SK-N-SH (cell line): ENCODE measurements at regions not wholly inside any gene's neighbourhood (a gene's known extent, or its start where the extent isn't known, plus 50 kb on each side); places are given as distances from the start of the nearest gene placed in this dataset.

ENCODE experiments used
- CTCF ChIA-PET: fragments of 300-600, 350-600 bp; formaldehyde crosslinking; extraction: SDS; loops from one replicate; lab custom pipeline; 2021; lab: Yijun Ruan, JAX
- POLR2A ChIA-PET: fragments of 350-600 bp; sonication (Branson Sonifier 250); formaldehyde crosslinking; extraction: SDS; loops from one replicate; lab custom pipeline; 2020; ENCODE audit warnings: antibody characterized with exemption, inconsistent platforms; lab: Yijun Ruan, JAX
- DNase-seq: peaks from one replicate; pipeline ENCODE4 v3.0.0; 2012
- H2AFZ ChIP-seq: fragments of 200-600 bp; sonication (generic); 2 replicates; pipeline ENCODE4 v1.8.1; 2016; ENCODE audit warnings: antibody characterized with exemption, mild to moderate bottlenecking, low read depth
- H3F3A ChIP-seq: fragments of 200-600 bp; sonication (generic); replicated peaks from 2 replicates; pipeline ENCODE3; 2016; ENCODE audit warnings: antibody characterized with exemption, mild to moderate bottlenecking; ENCODE audit not compliant: insufficient read depth
- H3K27ac ChIP-seq, 2 experiments: fragments of 200-500 bp in 1 of 2; fragments of 200-600 bp in 1 of 2; sonication (Bioruptor generic) in 1 of 2; sonication (generic), shearing (Covaris generic) in 1 of 2; 2 replicates each; pipeline versions ENCODE4 v1.5.1 to v1.6.1; 2014 to 2016; ENCODE audit warnings: low read depth in 2 of 2, inconsistent platforms in 1 of 2, low read length in 1 of 2, mild to moderate bottlenecking in 1 of 2, mixed read lengths in 1 of 2
- H3K27me3 ChIP-seq: fragments of 200-600 bp; sonication (generic), shearing (Covaris generic); 2 replicates; pipeline ENCODE4 v1.6.1; 2016; ENCODE audit warnings: mixed run types; ENCODE audit not compliant: insufficient read depth
- H3K36me3 ChIP-seq, 2 experiments: fragments of 200-500 bp in 1 of 2; fragments of 200-600 bp in 1 of 2; sonication (Bioruptor generic) in 1 of 2; sonication (generic) in 1 of 2; replicated peaks in 1 of 2; 2 replicates each; pipeline versions ENCODE3 to v1.5.1; 2014 to 2016; ENCODE audit warnings: low read length in 1 of 2, mild to moderate bottlenecking in 1 of 2; ENCODE audit not compliant: insufficient read depth in 2 of 2, control insufficient read depth in 1 of 2
- H3K4me1 ChIP-seq, 2 experiments: fragments of 200-500 bp in 1 of 2; fragments of 200-600 bp in 1 of 2; sonication (Bioruptor generic) in 1 of 2; sonication (generic), shearing (Covaris generic) in 1 of 2; 2 replicates each; pipeline versions ENCODE4 v1.5.1 to v1.6.1; 2014 to 2016; ENCODE audit warnings: low read depth in 1 of 2, low read length in 1 of 2, mixed run types in 1 of 2; ENCODE audit not compliant: insufficient read depth in 2 of 2, control insufficient read depth in 1 of 2
- H3K4me2 ChIP-seq: fragments of 200-600 bp; sonication (generic), shearing (Covaris generic); 2 replicates; pipeline ENCODE4 v1.6.1; 2017; ENCODE audit warnings: mixed run types
- H3K4me3 ChIP-seq, 2 experiments: fragments of 200-500 bp in 1 of 2; fragments of 200-600 bp in 1 of 2; sonication (Bioruptor generic) in 1 of 2; sonication (generic), shearing (Covaris generic) in 1 of 2; 2 replicates each; pipeline versions ENCODE4 v1.5.1 to v1.8.1; 2014 to 2016; ENCODE audit warnings: low read depth in 2 of 2, inconsistent platforms in 1 of 2, low read length in 1 of 2, mild to moderate bottlenecking in 1 of 2, mixed read lengths in 1 of 2, moderate library complexity in 1 of 2
- H3K79me2 ChIP-seq: fragments of 200-600 bp; sonication (generic); 2 replicates; pipeline ENCODE4 v1.8.1; 2017; ENCODE audit warnings: mild to moderate bottlenecking; ENCODE audit not compliant: insufficient read depth
- H3K9ac ChIP-seq: fragments of 200-600 bp; sonication (generic); 2 replicates; pipeline ENCODE4 v1.6.1; 2017; ENCODE audit warnings: mixed run types
- H3K9me2 ChIP-seq: fragments of 200-600 bp; sonication (generic); 2 replicates; pipeline ENCODE4 v1.6.1; 2017; ENCODE audit warnings: mixed run types
- H3K9me3 ChIP-seq: fragments of 200-600 bp; sonication (generic); 2 replicates; pipeline ENCODE4 v1.6.1; 2017; ENCODE audit warnings: mixed run types, mild to moderate bottlenecking, moderate library complexity
- H4K20me1 ChIP-seq: fragments of 200-600 bp; sonication (generic); 2 replicates; pipeline ENCODE4 v1.6.1; 2017; ENCODE audit warnings: mild to moderate bottlenecking, mixed run types; ENCODE audit not compliant: insufficient read depth
- CHD2 ChIP-seq: fragments of 150-350 bp; IDR thresholded peaks from 2 replicates; pipeline ENCODE4 v1.6.1; 2018; ENCODE audit warnings: low read length; ENCODE audit not compliant: partially characterized antibody
- EZH2phosphoT487 ChIP-seq: fragments of 200-600 bp; sonication (generic); IDR thresholded peaks from 2 replicates; pipeline ENCODE4 v1.6.1; 2017; ENCODE audit warnings: low read depth, mixed run types, mild to moderate bottlenecking, antibody characterized with exemption, moderate library complexity, borderline replicate concordance
- GABPA ChIP-seq: IDR thresholded peaks from 2 replicates; pipeline ENCODE4 v1.4.0; 2012; ENCODE audit warnings: low read depth, mild to moderate bottlenecking
- GATA2 ChIP-seq: sonication (generic); formaldehyde crosslinking; IDR thresholded peaks from 2 replicates; pipeline ENCODE4 v1.5.0; 2020; ENCODE audit warnings: mild to moderate bottlenecking, missing genetic modification reagents
- MXI1 ChIP-seq: IDR thresholded peaks from 2 replicates; pipeline ENCODE4 v1.6.1; 2012; ENCODE audit warnings: mild to moderate bottlenecking, low read depth, low read length, improper control_type of control experiment
- RAD21 ChIP-seq: IDR thresholded peaks from 2 replicates; pipeline ENCODE4 v1.6.1; 2012; ENCODE audit warnings: mild to moderate bottlenecking, low read length
- RCOR1 ChIP-seq: fragments of 150-350 bp; IDR thresholded peaks from 2 replicates; pipeline ENCODE4 v1.6.1; 2017; ENCODE audit warnings: antibody characterized with exemption, low read length
- RFX5 ChIP-seq: IDR thresholded peaks from 2 replicates; pipeline ENCODE4 v1.6.1; 2012; ENCODE audit warnings: mild to moderate bottlenecking, improper control_type of control experiment, low read length
- RXRA ChIP-seq: IDR thresholded peaks from 2 replicates; pipeline ENCODE4 v1.4.0; 2012; ENCODE audit warnings: low read depth, mild to moderate bottlenecking, borderline replicate concordance
- SMC3 ChIP-seq: IDR thresholded peaks from 2 replicates; pipeline ENCODE4 v1.6.1; 2012; ENCODE audit warnings: low read depth, low read length, improper control_type of control experiment
- WGBS: methylation state at CpG from one replicate; pipeline ENCODE4 v1.1.6; 2017; ENCODE audit warnings: low lambda C conversion rate; 5-methylcytosine and 5-hydroxymethylcytosine counted together
- TF ChIP-seq, protein P1 (sequence below): IDR thresholded peaks from 2 replicates; pipeline ENCODE4 v1.4.0; 2012; ENCODE audit warnings: low read depth, borderline replicate concordance
- TF ChIP-seq, protein P2 (sequence below): IDR thresholded peaks from 2 replicates; pipeline ENCODE4; 2012
- TF ChIP-seq, protein P3 (sequence below): IDR thresholded peaks from 2 replicates; pipeline ENCODE4 v1.4.0; 2012; ENCODE audit warnings: low read depth
- TF ChIP-seq, protein P4 (sequence below): IDR thresholded peaks from 2 replicates; pipeline ENCODE4 v1.6.1; 2012; ENCODE audit warnings: mild to moderate bottlenecking, low read depth, low read length, moderate library complexity

DNA sequence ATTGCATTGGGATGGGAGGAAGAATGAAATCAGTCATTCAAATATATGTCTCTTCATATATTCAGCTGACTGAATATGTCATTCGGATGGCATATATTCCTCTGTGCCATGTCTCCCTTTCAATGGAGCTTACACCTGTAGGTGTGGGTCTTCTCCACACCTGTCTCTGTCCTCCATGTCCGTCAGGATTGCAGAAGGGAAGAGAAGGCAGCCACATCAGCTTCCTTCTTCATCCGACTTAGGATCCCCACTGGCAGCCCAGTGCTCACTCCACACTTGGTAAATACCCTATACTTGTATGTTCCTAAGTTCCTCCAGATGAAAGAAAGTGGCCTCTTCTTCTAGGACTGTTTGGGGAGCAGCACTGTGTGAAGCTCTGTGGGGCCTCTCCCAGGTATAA, 250.1 kb downstream of the BCL2 start:
- no peak overlapping the region for H3K27ac ChIP-seq

DNA sequence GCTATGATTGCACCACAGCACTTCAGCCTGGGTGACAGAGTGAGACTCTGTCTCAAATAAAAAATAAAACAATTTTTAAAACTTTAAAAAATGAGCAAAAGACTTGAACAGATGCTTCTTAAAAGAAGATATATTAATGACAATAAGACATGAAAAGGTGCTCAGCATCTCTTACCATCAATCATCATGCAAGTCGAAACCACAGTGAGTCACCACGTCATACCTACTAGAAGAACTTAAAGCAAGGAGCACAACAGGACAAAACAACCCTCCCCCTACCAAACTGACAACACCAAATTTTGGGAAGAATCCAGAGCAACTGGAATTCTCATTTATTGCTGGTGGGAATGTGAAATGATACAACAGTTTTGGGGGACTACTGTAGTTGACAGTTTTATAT, 251.6 kb downstream of the BCL2 start:
- no peak for TF ChIP-seq RCOR1
- no peak for TF ChIP-seq EZH2phosphoT487
- TF ChIP-seq CHD2: no peak
- TF ChIP-seq RXRA: no peak
- no peak for TF ChIP-seq GATA2
- TF ChIP-seq, protein P1, sequence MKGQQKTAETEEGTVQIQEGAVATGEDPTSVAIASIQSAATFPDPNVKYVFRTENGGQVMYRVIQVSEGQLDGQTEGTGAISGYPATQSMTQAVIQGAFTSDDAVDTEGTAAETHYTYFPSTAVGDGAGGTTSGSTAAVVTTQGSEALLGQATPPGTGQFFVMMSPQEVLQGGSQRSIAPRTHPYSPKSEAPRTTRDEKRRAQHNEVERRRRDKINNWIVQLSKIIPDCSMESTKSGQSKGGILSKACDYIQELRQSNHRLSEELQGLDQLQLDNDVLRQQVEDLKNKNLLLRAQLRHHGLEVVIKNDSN: no peak
- TF ChIP-seq, protein P2, sequence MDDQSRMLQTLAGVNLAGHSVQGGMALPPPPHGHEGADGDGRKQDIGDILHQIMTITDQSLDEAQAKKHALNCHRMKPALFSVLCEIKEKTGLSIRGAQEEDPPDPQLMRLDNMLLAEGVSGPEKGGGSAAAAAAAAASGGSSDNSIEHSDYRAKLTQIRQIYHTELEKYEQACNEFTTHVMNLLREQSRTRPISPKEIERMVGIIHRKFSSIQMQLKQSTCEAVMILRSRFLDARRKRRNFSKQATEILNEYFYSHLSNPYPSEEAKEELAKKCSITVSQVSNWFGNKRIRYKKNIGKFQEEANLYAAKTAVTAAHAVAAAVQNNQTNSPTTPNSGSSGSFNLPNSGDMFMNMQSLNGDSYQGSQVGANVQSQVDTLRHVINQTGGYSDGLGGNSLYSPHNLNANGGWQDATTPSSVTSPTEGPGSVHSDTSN: no peak
- no peaks in the 10 kb centered on the region for H3K79me2 ChIP-seq
- H3K27ac ChIP-seq: no peak overlapping the region
- H3K4me1 ChIP-seq: no peaks in the 10 kb centered on the region
- ChIA-PET POLR2A (no interaction called here), CTCF (no interaction called here)
- no peak for DNase-seq
- no peaks in the 10 kb centered on the region for H3K36me3 ChIP-seq
- WGBS: 33% methylated on average over 2 of the region's 2 CpGs
- no peak overlapping the region for H3K9ac ChIP-seq
- no peak overlapping the region for H2AFZ ChIP-seq
- H3K4me3 ChIP-seq: no peak overlapping the region
- H3K4me2 ChIP-seq: no peak overlapping the region
- H3K9me2 ChIP-seq: no peaks in the 10 kb centered on the region
- H3K9me3 ChIP-seq: no peaks in the 10 kb centered on the region
- no peaks in the 10 kb centered on the region; the same call in none of the 2 replicates for H3K27me3 ChIP-seq
- no peaks in the 10 kb centered on the region for H3F3A ChIP-seq
- no peaks in the 10 kb centered on the region for H4K20me1 ChIP-seq

More for the DNA sequence above, 250.1 kb downstream of the BCL2 start:
- no peak overlapping the region for H3K4me2 ChIP-seq
- no peaks in the 10 kb centered on the region for H3K4me1 ChIP-seq
- 47% methylated on average over 3 of the region's 3 CpGs for WGBS
- CTCF ChIA-PET: no interaction called here
- H3K9me3 ChIP-seq: no peaks in the 10 kb centered on the region
- H3K9me2 ChIP-seq: no peaks in the 10 kb centered on the region
- no peaks in the 10 kb centered on the region for H3F3A ChIP-seq
- H3K9ac ChIP-seq: no peak overlapping the region
- H3K79me2 ChIP-seq: no peaks in the 10 kb centered on the region
- no peaks in the 10 kb centered on the region for H4K20me1 ChIP-seq
- POLR2A ChIA-PET: no interaction called here
- no peaks in the 10 kb centered on the region for H3K36me3 ChIP-seq
- no peaks in the 10 kb centered on the region; the same call in none of the 2 replicates for H3K27me3 ChIP-seq
- DNase-seq: no peak
- no peak overlapping the region for H2AFZ ChIP-seq
- no peak overlapping the region for H3K4me3 ChIP-seq
- TF ChIP-seq, protein P3, sequence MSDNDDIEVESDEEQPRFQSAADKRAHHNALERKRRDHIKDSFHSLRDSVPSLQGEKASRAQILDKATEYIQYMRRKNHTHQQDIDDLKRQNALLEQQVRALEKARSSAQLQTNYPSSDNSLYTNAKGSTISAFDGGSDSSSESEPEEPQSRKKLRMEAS: no peak

DNA sequence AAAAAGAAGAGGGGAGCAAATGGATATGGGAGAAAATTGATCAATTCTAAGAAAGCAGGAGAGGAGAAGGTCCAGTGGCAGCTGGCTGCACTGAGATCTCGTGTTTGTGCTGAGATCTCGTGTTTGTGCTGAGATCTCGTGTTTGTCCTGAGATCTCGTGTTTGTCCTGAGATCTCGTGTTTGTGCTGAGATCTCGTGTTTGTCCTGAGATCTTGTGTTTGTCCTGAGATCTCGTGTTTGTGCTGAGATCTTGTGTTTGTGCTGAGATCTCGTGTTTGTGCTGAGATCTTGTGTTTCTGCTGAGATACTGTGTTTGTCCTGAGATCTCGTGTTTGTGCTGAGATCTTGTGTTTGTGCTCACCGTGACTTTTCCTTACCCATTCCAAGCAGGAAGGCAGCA, 254.4 kb downstream of the BCL2 start:
- Histone ChIP-seq H3K4me3 (no peak overlapping the region), H3K27ac (no peak overlapping the region), H3K9ac (no peak overlapping the region), H3K27me3 (no peaks in the 10 kb centered on the region; the same call in none of the 2 replicates), H3K9me3 (no peaks in the 10 kb centered on the region), H3K4me1 (no peaks in the 10 kb centered on the region), H3F3A (no peaks in the 10 kb centered on the region), H3K79me2 (no peaks in the 10 kb centered on the region), H3K9me2 (no peaks in the 10 kb centered on the region), H3K36me3 (no peaks in the 10 kb centered on the region), H4K20me1 (no peaks in the 10 kb centered on the region), H3K4me2 (no peak overlapping the region), H2AFZ (no peak overlapping the region)
- CTCF ChIA-PET: no interaction called here
- 47% methylated on average over 10 of the region's 10 CpGs for WGBS
- POLR2A ChIA-PET: no interaction called here
- DNase-seq: no peak
- TF ChIP-seq EZH2phosphoT487 (no peak), MXI1 (no peak), RFX5 (no peak), RAD21 (no peak), RCOR1 (no peak), GABPA (no peak), CHD2 (no peak), SMC3 (no peak)
- TF ChIP-seq, protein P2: no peak
- TF ChIP-seq, protein P4, sequence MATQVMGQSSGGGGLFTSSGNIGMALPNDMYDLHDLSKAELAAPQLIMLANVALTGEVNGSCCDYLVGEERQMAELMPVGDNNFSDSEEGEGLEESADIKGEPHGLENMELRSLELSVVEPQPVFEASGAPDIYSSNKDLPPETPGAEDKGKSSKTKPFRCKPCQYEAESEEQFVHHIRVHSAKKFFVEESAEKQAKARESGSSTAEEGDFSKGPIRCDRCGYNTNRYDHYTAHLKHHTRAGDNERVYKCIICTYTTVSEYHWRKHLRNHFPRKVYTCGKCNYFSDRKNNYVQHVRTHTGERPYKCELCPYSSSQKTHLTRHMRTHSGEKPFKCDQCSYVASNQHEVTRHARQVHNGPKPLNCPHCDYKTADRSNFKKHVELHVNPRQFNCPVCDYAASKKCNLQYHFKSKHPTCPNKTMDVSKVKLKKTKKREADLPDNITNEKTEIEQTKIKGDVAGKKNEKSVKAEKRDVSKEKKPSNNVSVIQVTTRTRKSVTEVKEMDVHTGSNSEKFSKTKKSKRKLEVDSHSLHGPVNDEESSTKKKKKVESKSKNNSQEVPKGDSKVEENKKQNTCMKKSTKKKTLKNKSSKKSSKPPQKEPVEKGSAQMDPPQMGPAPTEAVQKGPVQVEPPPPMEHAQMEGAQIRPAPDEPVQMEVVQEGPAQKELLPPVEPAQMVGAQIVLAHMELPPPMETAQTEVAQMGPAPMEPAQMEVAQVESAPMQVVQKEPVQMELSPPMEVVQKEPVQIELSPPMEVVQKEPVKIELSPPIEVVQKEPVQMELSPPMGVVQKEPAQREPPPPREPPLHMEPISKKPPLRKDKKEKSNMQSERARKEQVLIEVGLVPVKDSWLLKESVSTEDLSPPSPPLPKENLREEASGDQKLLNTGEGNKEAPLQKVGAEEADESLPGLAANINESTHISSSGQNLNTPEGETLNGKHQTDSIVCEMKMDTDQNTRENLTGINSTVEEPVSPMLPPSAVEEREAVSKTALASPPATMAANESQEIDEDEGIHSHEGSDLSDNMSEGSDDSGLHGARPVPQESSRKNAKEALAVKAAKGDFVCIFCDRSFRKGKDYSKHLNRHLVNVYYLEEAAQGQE: no peak
- TF ChIP-seq, protein P1: no peak
